LNCaP clone FGC (cell line): ENCODE measurements at regions not wholly inside any gene's neighbourhood (a gene's known extent, or its start where the extent isn't known, plus 50 kb on each side); places are given as distances from the start of the nearest gene placed in this dataset.

Source experiments
- DNase-seq: peaks from one replicate; pipeline ENCODE4 v3.0.0-alpha.2; 2011; ENCODE audit warnings: low read depth
- H3K4me3 ChIP-seq: 2 replicates; pipeline ENCODE4 v1.5.1; 2011; ENCODE audit warnings: mild to moderate bottlenecking, low read depth, low read length, control low read depth
- TF ChIP-seq, protein P1 (sequence below): IDR thresholded peaks from 2 replicates; pipeline ENCODE4 v1.5.1; 2012; ENCODE audit warnings: mild to moderate bottlenecking; ENCODE audit not compliant: control insufficient read depth, insufficient read depth; ENCODE audit errors: extremely low read depth

DNA sequence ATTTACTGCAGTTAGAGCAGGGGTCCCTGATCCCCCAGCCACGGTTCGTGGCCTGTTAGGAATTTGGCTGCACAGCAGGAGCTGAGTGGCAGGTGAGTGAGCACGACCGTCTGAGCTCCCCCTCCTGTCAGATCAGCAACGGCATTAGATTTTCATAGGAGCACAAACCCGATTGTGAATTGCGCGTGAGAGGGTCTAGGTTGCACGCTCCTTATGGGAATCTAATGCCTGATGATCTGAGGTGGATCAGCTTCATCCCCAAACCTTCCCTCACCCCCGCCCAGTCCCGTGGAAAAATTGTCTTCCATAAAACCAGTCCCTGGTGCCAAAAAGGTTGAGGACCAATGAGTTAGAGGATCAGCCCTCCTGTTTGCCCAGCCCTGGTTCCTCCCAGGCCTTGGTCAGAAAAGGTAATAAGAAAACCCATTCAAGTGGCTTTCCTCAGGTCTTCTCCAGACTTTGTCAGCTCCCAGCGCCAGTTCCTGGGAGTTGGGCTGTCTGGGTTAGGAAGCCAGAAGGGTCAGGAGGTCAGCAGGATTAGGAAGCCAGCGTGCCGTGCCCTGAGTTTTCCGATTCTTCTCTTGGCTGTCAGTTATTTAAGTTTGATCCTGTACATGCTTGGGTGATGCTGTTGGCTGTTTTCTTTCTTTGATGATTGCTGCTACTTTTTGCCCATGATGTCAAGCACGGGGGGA lies 139.9 kb upstream of the PMEPA1 start:
- no peak for DNase-seq
- H3K4me3 ChIP-seq: no peak overlapping the region
- TF ChIP-seq, protein P1, sequence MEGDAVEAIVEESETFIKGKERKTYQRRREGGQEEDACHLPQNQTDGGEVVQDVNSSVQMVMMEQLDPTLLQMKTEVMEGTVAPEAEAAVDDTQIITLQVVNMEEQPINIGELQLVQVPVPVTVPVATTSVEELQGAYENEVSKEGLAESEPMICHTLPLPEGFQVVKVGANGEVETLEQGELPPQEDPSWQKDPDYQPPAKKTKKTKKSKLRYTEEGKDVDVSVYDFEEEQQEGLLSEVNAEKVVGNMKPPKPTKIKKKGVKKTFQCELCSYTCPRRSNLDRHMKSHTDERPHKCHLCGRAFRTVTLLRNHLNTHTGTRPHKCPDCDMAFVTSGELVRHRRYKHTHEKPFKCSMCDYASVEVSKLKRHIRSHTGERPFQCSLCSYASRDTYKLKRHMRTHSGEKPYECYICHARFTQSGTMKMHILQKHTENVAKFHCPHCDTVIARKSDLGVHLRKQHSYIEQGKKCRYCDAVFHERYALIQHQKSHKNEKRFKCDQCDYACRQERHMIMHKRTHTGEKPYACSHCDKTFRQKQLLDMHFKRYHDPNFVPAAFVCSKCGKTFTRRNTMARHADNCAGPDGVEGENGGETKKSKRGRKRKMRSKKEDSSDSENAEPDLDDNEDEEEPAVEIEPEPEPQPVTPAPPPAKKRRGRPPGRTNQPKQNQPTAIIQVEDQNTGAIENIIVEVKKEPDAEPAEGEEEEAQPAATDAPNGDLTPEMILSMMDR: no peak

DNA sequence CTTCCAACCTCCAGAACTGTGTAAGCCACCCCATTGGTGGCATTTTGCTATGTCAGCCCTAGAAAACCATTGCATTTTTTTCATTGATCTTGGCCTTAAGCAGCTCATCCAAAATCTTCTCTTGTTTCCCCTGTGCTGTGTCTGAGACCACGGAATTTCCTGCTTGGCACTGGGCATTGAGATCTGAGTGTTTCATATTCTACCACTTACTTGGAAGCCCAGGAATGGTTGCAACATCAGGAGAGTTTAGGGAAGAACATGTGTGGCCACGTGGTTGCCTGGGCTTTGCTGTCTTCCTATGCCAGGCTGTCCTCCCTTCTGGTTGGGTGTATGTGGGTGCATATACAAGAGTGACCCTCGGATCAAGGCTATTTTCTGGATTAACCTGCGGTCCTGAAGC lies 139.3 kb upstream of the PMEPA1 start:
- no peak overlapping the region for H3K4me3 ChIP-seq
- TF ChIP-seq, protein P1: no peak
- DNase-seq: no peak

DNA sequence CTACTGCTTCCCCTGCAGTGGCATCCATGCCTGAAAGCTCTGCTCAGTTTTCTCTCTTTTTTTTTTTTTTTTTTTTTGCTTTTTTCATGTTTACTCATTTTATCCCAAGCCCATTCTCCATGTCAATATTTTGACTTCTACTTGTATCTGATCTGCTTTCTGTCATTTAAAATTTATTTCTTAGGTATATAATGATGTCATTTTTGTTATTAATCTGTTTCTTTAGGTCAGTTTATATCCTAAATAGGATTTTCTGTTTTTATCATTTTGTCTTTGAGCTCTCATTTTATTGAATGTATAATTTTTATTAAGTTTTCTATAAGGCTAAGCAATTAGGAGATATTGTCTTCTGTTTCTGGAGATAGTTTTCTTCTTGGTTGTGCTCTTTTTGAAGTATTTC lies 138.5 kb upstream of the PMEPA1 start:
- DNase-seq: no peak
- TF ChIP-seq, protein P1: no peak
- H3K4me3 ChIP-seq: no peak overlapping the region

DNA sequence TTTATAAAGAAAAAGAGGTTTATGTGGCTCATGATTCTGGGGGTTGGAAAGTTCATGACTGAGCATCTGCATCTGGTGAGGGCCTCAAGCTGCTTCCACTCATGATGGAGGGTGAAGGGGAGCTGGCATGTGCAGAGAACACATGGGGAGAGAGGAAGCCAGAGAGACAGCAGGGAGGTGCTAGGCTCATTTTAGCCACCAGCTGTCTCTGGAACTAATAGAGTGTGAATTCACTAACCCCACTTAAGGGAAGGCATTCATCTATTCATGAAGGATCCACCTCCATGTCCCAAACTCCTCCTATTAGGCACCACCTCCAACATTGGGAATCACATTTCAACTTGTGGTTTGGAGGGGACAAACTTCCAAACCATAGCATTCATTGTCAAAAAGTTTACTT lies 137.3 kb upstream of the PMEPA1 start:
- TF ChIP-seq, protein P1: no peak
- H3K4me3 ChIP-seq: no peak overlapping the region
- DNase-seq: no peak

DNA sequence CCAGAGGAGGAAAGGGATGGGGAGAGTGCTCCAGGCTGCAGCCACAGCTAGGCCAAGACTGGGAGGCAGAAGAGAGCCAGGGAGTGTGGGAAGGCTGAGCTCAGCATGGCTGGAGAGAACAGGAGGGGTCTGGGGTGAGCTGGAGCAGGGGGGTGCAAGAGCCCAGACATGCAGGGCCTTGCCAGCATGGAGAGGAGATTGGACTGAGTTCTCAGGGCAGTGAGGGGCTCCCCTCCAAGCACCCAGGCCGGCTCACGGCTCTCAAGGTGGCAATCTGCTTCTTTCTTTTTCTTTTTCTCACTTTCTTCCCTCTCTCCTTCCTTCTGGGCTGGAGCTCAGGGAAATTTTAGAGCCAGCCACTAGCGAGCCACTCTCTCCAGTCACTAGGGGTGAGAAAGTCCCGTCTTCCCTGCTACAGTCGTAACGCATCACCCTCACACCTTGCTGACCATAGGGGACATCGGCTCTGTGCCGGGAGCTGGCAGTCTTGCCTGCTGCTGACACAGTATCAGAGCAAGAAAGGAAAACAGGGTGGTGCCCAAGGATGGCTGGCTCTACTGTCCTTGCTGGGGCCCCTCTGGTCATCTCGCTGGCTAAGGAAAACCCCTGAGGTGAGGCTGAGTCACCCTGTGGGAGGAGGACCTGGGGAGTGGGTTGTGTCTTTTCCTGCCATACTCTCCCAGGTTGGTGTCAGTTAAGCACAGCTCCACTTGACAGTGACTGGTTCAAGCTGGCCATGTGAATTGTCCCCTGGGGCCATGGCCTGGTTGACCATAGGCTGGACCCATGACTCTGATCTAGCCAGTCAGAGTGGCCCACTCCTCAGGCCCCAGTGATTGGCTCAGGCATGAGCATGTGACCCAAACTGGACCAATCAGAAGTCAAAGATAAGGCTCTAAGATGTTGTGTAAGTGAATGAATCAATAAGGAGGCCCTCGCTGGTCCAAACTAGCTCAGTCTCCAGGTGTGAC lies 135.1 kb upstream of the PMEPA1 start:
- H3K4me3 ChIP-seq: no peak overlapping the region
- no peak for DNase-seq
- TF ChIP-seq, protein P1: no peak

DNA sequence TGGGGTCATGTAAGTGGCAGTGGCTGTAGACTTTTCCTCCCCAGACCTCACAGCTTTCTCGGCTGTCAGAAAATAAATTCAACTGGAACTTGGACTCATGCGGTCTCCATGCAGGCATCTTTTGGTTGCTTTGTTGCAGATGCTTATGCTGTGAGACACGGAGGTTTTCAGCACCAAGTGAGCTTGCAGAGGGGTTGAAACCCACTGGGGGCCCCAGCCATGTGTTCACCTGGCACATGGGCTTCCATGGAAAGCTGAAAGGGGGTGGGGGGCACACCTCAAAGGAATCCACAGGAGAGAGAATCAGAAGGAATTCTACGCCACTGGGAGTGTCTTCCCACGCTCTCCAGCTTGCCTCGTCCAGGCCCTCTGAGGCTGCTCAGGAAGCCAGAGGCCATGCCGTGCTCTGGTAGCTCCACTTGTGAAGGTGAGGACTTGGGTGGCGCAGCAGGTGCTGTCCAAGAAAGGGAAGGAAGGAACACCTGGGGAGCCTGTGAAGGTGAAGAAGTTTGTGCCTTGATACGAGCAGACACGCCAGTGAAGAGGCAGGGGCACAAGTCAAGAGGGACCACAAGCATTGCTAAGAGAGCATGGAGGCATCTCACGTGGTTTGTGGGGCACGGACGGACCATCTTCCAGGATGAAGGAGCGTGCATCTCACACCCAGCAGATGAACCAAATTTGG lies 134.3 kb upstream of the PMEPA1 start:
- no peak overlapping the region for H3K4me3 ChIP-seq
- TF ChIP-seq, protein P1: no peak
- DNase-seq: no peak
